Spleen (tissue), 11 donors: ENCODE measurements at regions not wholly inside any gene's neighbourhood (a gene's known extent, or its start where the extent isn't known, plus 50 kb on each side); places are given as distances from the start of the nearest gene placed in this dataset.

ENCODE experiments used
- DNase-seq: peaks from one replicate; pipeline ENCODE4 v3.0.0-alpha.2; 2020
- H3K27ac ChIP-seq, 8 donors: fragments of 200-600 bp; sonication (generic) in 7 of 8; 1 replicate in 4 of 8; 2 replicates in 4 of 8; pipeline versions ENCODE4 v1.5.0 to v1.8.0; 2016 to 2021; ENCODE audit warnings: inconsistent platforms in 4 of 8, mild to moderate bottlenecking in 4 of 8, moderate library complexity in 1 of 8
- H3K27me3 ChIP-seq, 7 donors: fragments of 200-600 bp; sonication (generic) in 6 of 7; replicated peaks in 1 of 7; 1 replicate in 4 of 7; 2 replicates in 3 of 7; pipeline versions ENCODE4 v1.5.0 to v1.8.0; 2016 to 2021; ENCODE audit warnings: inconsistent platforms in 3 of 7, mild to moderate bottlenecking in 1 of 7
- H3K36me3 ChIP-seq, 6 donors: fragments of 200-600 bp; sonication (generic) in 5 of 6; 1 replicate in 4 of 6; 2 replicates in 2 of 6; pipeline versions ENCODE4 v1.5.0 to v1.8.0; 2016 to 2021; ENCODE audit warnings: inconsistent platforms in 2 of 6
- H3K4me1 ChIP-seq, 6 donors: fragments of 200-600 bp; sonication (generic) in 5 of 6; 1 replicate in 3 of 6; 2 replicates in 3 of 6; pipeline versions ENCODE4 v1.5.0 to v1.8.0; 2016 to 2021; ENCODE audit warnings: inconsistent platforms in 3 of 6
- H3K4me3 ChIP-seq, 8 donors: fragments of 200-600 bp; sonication (generic) in 7 of 8; 1 replicate in 4 of 8; 2 replicates in 4 of 8; pipeline versions ENCODE4 v1.5.0 to v1.8.0; 2016 to 2021; ENCODE audit warnings: inconsistent platforms in 4 of 8, mild to moderate bottlenecking in 4 of 8, moderate library complexity in 2 of 8
- H3K9me3 ChIP-seq, 8 donors: fragments of 200-600 bp; sonication (generic) in 7 of 8; 1 replicate in 4 of 8; 2 replicates in 4 of 8; pipeline versions ENCODE4 v1.5.0 to v1.8.0; 2016 to 2021; ENCODE audit warnings: inconsistent platforms in 4 of 8
- CTCF ChIP-seq, 11 experiments: fragments of 200-600 bp in 7 of 11; fragments of 450-650 bp in 4 of 11; sonication (generic) in 4 of 11; IDR thresholded peaks in 8 of 11; conservative IDR thresholded peaks in 3 of 11; 1 replicate in 7 of 11; 2 replicates in 4 of 11; pipeline versions ENCODE4 v1.4.0 to v1.8.0; 2016 to 2021; ENCODE audit warnings: antibody characterized with exemption in 11 of 11, inconsistent platforms in 4 of 11, mild to moderate bottlenecking in 1 of 11
- POLR2A ChIP-seq, 3 donors: fragments of 450-650 bp; IDR thresholded peaks; one replicate each; pipeline ENCODE4 v1.5.1; 2017; ENCODE audit warnings: antibody characterized with exemption in 3 of 3, mild to moderate bottlenecking in 1 of 3
- POLR2AphosphoS5 ChIP-seq, 3 donors: sonication (generic); formaldehyde crosslinking; IDR thresholded peaks; one replicate each; pipeline ENCODE4 v1.5.1; 2017; ENCODE audit warnings: antibody characterized with exemption in 3 of 3
- WGBS, 5 donors: extraction: QIAGEN DNeasy Blood & Tissue Kit in 3 of 5; methylation state at CpG; one replicate each; pipeline versions ENCODE4 v1.1.5 to v1.1.7; 2013 to 2018; 5-methylcytosine and 5-hydroxymethylcytosine counted together
- intact Hi-C: fragments of 100-400 bp; cut with DNase I; formaldehyde crosslinking; loops from one replicate; pipeline ENCODE4 v1.15.0; 2023; ENCODE audit warnings: low total_unique reads
- donor health status: healthy with polysubstance abuse.
- donor health status: DM: no; HTN: no; CAD: no; lungs with moderate emphysema.
- donor health status: DM: no; HTN: no; CAD: no.
- donor health status: Bipolar disorder and iron deficiency.
- donor health status: healthy.
- donor health status: DM: no; HTN: no; CAD: no.
- donor health status: DM: yes; HTN: yes; CAD: no.

GRCh38 chr1:238466459-238466858 lies 575.7 kb upstream of the ZP4 start:
- peaks cover 0 to 3% (median 0%) of the 10 kb centered on the region in 8 donors for H3K9me3 ChIP-seq
- H3K27ac ChIP-seq, result no peak overlapping the region
- H3K4me1 ChIP-seq, result no peaks in the 10 kb centered on the region
- WGBS, 5 donors, result 81 to 87% (median 84%) methylated on average over 5 of the region's 5 CpGs
- TF ChIP-seq POLR2A (IDR thresholded peaks at IDR 0.05), result no peak
- no peak for TF ChIP-seq CTCF (IDR thresholded peaks at IDR 0.05 in 8 of 11, conservative IDR thresholded peaks at IDR 0.05 in 3 of 11)
- TF ChIP-seq POLR2AphosphoS5 (IDR thresholded peaks at IDR 0.05), result no peak
- DNase-seq, result no peak
- no peak overlapping the region for H3K4me3 ChIP-seq
- intact Hi-C loops, result no loop called here
- no peaks in the 10 kb centered on the region for H3K36me3 ChIP-seq
- no peaks in the 10 kb centered on the region for H3K27me3 ChIP-seq

- peaks cover 0 to 6% (median 0%) of the 10 kb centered on the region in 8 donors for H3K9me3 ChIP-seq
- no peak overlapping the region for H3K4me3 ChIP-seq
- no peaks in the 10 kb centered on the region for H3K4me1 ChIP-seq
- DNase-seq, result no peak
- intact Hi-C loops, result no loop called here
- no peaks in the 10 kb centered on the region for H3K36me3 ChIP-seq
- 64 to 85% (median 82%) methylated on average over 3 of the region's 3 CpGs for WGBS, 5 donors
- no peak overlapping the region for H3K27ac ChIP-seq
- no peaks in the 10 kb centered on the region for H3K27me3 ChIP-seq
- TF ChIP-seq POLR2A (IDR thresholded peaks at IDR 0.05) (no peak), POLR2AphosphoS5 (IDR thresholded peaks at IDR 0.05) (no peak), CTCF (IDR thresholded peaks at IDR 0.05 in 8 of 11, conservative IDR thresholded peaks at IDR 0.05 in 3 of 11) (no peak)
Observed at GRCh38 chr1:238465449-238465848, 574.7 kb upstream of the ZP4 start.

GRCh38 chr1:238458899-238459298 lies 568.2 kb upstream of the ZP4 start:
- intact Hi-C loops, result no loop called here
- TF ChIP-seq POLR2A (IDR thresholded peaks at IDR 0.05) (no peak), CTCF (IDR thresholded peaks at IDR 0.05 in 8 of 11, conservative IDR thresholded peaks at IDR 0.05 in 3 of 11) (no peak), POLR2AphosphoS5 (IDR thresholded peaks at IDR 0.05) (no peak)
- H3K27me3 ChIP-seq, result no peaks in the 10 kb centered on the region
- no peak for DNase-seq
- peaks cover 0 to 8% (median 0%) of the 10 kb centered on the region in 8 donors for H3K9me3 ChIP-seq
- no peaks in the 10 kb centered on the region for H3K36me3 ChIP-seq
- H3K4me3 ChIP-seq, result no peak overlapping the region
- no peaks in the 10 kb centered on the region for H3K4me1 ChIP-seq
- 74 to 81% (median 78%) methylated on average over 5 of the region's 5 CpGs for WGBS, 5 donors
- no peak overlapping the region for H3K27ac ChIP-seq

- no peak for DNase-seq
- intact Hi-C loops, result no loop called here
- no peaks in the 10 kb centered on the region for H3K4me1 ChIP-seq
- H3K27ac ChIP-seq, result no peak overlapping the region
- H3K36me3 ChIP-seq, result no peaks in the 10 kb centered on the region
- H3K27me3 ChIP-seq, result no peaks in the 10 kb centered on the region
- no peak overlapping the region for H3K4me3 ChIP-seq
- peaks cover 0 to 7% (median 0%) of the 10 kb centered on the region in 8 donors for H3K9me3 ChIP-seq
- TF ChIP-seq CTCF (IDR thresholded peaks at IDR 0.05 in 8 of 11, conservative IDR thresholded peaks at IDR 0.05 in 3 of 11) (no peak), POLR2AphosphoS5 (IDR thresholded peaks at IDR 0.05) (no peak), POLR2A (IDR thresholded peaks at IDR 0.05) (no peak)
Observed at GRCh38 chr1:238457610-238458009, 566.9 kb upstream of the ZP4 start.
